ENCODE measurements at regions not wholly inside any gene's neighbourhood (a gene's known extent, or its start where the extent isn't known, plus 50 kb on each side); places are given as distances from the start of the nearest gene placed in this dataset.
"Not testable (repeated sequence)": the region's sequence is repeated elsewhere in the genome, so short reads cannot be mapped to it uniquely, and the experiment has no call there.

DNA sequence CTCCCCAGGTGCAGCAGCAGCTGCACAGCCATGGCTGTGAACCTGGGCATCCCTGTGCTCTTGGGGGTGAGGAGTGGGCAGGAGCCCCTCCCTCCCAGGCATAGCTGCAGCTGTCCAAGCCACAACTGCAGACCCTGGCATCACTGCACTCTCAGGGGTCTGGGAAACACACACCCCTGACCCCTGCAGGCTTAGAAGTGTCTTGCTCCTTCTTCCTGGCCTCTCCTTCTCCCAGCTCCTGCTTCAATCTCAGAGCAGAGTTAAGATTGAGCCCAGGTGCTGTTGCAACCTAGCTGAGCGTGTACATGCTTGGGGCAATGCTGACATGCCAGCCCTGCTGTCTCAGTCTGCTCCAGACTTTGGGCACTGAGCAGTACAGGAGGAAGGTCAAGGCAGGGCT lies 833.6 kb downstream of the FLRT2 start:
- DNase-seq (ENCODE audit: low spot score): no peak

DNA sequence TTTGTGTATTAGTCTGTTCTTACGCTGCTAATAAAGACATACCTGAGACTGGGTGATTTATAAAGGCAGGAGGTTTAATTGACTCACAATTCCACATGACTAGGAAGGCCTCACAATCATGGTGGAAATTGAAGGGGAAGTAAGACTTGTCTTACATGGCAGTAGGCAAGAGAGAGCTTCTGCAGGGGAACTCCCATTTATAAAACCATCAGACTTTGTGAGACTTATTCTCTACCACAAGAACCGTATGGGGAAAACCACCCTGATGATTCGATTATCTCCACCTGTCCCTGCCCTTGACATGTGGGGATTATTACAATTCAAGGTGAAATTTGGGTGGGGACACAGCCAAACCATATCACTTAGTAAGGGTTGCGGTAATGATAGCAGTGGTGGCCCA lies 833.1 kb downstream of the FLRT2 start:
- no peak for DNase-seq (ENCODE audit: low spot score)

DNA sequence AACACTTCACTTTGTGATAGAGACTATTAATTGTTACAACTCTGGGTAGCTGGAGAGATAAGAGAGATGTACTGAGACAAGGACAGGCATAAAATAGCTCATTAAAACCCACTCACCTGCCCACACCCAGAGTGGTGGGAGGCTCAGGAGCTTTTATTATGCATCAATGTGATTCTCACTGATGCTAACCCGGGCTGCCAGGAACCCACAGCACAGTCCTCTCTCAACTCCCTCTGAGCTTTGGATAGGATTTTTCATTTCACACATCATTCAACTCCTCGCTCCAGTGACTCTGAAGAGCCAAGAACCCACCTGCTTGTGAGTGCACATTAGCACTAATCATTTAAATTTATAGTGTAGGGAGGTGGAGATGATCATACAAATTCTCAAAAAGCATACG lies 827.9 kb downstream of the FLRT2 start:
- no peak for DNase-seq (ENCODE audit: low spot score)

DNA sequence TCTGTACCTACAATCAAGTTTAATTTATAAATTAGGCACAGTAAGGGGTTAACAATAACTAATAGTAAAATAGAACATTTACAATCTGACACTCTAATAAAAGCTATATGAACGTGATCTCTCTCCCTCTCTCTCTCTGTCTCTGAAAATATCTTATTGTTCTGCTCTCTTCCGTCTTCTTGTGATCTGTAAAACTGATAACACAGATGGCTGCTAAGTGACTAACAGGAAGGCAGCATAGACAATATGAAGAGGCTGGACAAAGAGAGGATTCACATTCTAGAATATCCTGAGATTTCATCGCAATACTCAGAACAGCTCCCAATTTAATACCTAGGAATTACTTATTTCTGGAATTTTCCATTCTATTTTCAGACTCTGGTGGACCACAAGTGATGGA lies 827.2 kb downstream of the FLRT2 start:
- peak; percentile 38 for DNase-seq (ENCODE audit: low spot score)

DNA sequence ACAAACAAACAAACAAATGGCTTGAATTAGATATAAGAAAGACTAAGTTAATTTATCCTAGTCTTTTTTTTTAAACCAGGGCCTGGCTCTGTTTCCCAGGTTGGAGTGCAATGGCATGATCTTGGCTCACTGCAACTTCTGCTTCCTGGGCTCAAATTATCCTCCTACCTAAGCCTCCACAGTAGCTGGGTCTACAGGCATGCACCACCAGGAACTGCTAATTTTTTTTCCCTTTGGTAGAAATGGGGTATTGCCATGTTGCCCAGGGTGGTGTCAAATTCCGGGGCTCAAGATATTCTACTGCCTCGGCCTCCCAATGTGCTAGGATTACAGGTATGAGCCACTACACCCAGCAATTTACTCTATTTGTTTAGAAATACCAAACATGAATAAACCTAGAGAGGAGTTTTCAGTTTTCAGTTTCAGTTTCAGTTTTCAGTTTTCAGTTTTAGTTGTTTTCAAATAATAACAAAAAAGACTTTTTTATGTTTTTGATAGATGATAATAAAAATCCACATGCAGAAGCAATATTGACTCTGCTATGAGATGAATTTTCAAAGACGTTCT lies 817.0 kb downstream of the FLRT2 start:
- no peak for DNase-seq (ENCODE audit: low spot score)

DNA sequence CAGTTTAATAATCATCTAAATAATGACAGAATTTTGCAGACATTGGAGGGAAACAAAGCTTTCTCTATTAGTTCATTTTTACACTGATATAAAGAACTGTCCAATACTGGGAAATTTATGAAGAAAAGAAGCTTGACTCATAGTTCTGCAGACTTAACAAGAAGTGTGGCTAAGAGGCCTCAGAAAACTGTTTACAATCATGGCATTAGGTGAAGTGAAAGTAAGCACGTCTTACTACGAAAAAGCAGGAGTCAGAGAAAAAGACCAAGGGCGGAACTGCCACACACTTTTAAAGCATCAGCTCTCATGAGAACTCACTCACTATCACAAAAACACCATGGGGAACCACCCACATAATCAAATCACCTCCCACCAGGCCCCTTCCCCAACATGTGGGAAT lies 804.4 kb downstream of the FLRT2 start:
- DNase-seq (ENCODE audit: low spot score): no peak

DNA sequence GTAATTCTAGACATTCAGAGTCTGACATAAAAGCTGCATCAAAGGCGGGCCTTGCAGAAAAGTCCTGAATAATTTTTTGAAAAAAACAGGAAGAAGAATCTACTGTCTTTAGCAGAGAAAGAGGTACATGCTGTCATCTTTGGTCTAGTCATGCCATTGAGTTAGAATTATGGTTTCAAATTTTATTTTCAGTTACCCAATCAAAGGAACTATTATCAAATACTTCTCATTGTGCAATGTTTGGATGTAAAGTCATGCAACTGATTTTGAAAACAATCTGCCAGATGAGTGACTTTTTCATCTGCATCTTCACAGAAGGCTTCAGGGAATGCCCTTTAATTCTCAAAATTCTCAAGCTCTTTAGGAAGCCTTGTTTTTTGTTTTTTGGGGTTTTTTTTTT lies 803.5 kb downstream of the FLRT2 start:
- DNase-seq (ENCODE audit: low spot score): no peak

DNA sequence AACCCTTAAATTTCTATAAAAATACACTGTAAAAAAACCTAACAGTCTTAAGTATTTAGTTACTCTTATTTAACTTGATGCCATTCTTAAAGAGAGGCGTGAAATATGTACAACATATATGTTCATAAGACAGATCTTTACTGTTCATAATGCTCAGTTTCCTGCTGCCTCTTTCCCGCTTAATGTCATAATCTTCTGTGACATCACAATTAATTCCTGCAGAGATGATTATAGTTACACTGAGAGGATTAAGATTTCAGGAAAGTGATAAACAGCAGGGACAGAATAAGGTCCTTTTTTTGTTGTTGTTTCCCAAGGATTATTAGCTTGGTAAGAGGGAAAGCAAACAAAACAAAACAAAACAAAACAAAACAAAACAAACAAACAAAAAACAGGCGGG lies 801.4 kb downstream of the FLRT2 start:
- DNase-seq (ENCODE audit: low spot score): no peak

DNA sequence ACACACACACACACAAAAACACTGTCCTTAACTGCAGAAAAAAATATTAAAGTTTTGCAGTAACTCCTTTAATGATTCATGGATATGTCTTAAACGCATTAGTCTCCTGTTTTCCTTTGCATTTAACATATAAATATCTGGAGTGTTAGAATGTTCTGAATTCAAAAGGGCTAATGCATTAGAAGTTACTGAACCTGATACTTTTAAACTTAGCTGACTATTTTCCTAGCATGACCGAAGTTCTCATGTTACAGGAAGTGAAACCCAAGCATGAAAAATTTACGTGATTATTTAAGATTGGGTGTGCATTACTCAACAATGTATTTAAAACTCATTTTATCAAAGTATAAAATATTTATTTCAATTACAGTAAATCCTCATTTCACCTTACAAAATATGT lies 791.2 kb downstream of the FLRT2 start:
- DNase-seq (ENCODE audit: low spot score): no peak

DNA sequence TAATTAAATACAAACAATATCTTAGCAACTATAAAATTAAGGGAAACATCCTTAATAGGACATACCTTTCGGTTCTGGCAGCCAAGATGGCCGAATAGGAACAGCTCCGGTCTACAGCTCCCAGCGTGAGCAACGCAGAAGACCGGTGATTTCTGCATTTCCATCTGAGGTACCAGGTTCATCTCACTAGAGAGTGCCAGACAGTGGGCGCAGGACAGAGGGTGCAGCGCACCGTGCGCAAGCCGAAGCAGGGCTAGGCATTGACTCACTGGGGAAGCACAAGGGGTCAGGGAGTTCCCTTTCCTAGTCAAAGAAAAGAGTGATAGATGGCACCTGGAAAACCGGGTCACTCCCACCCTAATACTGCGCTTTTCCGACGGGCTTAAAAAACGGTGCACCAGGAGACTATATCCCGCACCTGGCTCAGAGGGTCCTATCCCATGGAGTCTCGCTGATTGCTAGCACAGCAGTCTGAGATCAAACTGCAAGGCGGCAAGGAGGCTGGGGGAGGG lies 782.3 kb downstream of the FLRT2 start:
- not testable (repeated sequence) for DNase-seq (ENCODE audit: low spot score)

DNA sequence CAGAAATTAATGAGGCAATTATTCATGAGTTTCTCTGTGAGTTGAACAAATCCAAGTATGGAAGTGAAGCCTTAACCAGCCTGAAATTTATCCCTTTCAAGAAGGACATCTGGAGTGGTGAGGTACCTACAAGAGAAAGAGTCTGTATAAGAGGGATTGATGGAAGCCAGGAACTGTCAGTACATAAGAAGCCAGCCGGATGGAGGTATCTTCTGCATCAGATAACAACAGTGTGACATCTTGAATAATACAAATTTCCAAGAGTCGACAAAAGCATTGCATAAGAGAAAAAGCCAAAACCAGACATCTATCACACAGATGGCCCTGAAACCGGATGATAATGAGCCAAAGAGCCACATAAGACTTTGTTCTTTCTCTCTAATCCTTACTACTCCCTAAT lies 781.2 kb downstream of the FLRT2 start:
- DNase-seq (ENCODE audit: low spot score): no peak

DNA sequence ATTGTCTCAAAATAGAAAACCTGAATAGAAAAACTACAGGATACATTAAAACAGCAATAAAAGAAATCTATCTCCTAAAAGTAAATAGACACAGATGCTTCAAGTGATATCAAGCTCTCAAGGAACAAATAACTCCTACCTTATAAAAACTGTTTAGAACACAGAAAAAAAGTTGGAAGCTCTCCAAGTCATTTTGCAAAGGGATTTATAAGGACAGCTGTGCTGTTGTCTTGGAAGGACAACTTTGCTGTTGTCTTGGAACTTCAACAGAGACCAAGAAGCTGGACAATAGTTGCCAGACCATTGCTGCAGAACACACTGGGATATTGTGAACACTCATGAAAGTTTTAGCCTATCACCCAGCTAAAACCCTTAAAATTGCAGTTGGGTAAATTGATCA lies 780.7 kb downstream of the FLRT2 start:
- no peak for DNase-seq (ENCODE audit: low spot score)

DNA sequence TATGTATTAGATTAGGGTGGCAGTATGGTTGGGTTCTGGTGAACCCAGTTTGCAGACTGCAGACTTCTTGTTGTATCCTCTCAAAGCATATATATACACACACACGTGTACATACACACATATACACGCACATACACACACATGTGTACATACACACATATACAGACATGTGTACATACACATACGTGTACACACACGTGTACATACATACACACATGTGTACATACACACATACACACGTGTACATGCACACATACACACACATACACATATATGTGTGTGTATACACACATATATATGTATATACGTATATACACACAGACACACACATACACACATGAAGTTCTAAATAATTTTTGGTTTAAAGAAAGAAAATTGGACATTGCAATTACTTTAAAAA lies 780.2 kb downstream of the FLRT2 start:
- no peak for DNase-seq (ENCODE audit: low spot score)

DNA sequence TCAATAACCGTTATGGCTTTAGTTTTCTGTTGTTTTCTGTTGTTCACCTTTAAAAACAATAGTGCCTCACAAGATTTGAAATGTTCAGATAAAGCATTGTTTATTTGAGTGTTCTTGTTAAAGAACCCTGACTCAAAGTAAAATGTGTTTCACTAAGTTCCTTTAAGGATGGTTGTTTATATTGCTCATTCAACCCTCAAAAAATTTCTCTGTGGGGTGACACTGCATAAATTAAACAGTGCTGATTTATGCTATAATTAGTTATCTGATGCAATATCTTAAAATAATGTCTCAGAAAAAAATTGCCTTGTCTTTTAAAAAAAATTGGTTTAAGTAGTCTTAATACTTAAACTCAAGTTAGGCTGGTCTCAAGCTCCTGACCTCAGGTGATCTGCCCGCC lies 775.1 kb downstream of the FLRT2 start:
- DNase-seq (ENCODE audit: low spot score): no peak

DNA sequence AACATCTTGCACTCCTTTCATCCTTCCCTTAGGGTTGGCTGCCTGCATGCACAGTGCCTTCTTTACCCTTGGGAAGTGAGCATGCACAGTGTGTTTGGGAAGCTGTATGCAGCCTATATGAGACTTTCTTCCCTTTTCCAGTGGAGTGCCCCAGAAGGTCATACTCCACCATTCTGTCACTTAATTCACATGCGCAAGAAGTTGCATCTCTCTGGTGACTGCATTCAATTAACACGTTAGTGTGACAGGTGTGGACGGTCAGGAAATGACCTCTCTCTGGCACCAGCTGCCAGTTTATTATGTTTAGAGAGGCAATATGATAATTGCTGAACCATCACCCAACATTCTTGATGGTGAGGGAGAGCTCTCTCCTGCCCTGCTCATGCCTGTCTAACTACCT lies 770.0 kb downstream of the FLRT2 start:
- no peak for DNase-seq (ENCODE audit: low spot score)

DNA sequence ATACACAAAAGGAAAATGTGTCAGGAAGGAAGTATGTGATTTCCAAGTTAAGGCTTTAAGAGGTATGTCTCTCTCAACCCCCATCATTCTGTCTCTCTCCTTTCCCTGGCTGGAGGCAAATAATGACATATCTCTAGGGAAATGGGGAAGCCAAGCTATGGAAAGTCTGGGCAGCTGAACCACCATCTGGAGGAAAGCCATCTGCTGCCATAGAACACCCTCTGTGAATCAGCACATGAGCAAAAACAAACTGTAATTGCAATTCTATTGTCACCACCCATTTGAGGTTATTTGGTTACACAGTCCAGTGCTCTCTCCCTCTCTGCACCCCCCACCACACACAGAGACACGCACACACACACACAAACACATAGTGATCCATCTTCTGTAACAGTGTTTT lies 766.2 kb downstream of the FLRT2 start:
- no peak for DNase-seq (ENCODE audit: low spot score)

DNA sequence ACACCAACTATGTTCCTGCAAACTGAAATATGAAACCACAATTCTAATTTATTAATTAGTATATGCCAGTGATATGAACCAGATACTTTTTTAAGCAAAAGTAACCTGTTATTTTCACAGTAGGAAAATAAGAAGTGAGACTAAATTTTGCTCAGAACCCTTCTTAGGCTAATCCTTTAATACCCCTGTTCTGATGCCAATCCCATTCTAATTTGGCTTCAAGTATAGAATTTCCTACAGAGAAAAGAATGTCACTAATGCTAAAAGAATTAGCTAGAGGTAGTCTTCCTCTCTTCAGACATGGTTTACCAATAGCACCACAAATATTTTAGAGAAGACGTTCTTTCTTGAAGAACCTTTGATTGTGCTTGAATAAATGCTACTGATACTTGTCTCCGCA lies 758.4 kb downstream of the FLRT2 start:
- no peak for DNase-seq (ENCODE audit: low spot score)

DNA sequence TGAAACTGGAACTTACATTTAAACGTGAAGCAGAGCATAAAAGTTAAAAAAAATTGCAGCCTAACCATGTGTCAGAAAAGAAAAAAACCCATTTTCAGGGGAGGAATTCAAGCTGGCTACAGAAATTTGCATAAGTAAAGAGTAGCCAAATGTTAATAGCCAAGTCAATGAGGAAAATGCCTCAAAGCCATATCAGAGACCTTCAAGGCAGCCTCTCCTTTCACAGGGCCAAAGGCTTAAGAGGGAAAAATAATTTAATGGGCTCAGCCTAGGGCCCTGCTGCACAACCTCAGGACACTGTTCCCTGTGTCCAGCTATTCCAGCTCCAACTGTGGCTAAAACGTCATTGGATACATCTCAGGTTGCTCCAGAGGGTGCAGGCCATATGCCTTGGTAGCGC lies 749.5 kb downstream of the FLRT2 start:
- no peak for DNase-seq (ENCODE audit: low spot score)

DNA sequence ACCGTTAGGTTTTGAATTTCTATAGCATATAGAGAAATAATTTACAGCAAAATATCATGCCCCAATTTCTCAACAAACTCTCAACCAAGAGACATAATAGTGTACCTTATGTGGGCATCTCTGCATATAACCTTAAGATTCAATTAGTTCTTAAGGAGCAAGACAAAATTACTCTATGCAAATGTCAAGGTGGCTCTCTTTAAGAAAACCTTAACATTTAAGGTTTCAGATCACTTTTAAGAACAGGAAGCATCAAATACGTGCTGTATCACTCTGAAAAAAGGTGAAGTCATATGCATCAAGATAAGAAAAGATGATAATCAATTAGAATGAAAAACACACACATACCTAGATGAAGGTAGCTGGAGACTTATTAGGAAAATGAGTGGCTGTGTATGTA lies 728.0 kb downstream of the FLRT2 start:
- DNase-seq (ENCODE audit: low spot score): no peak

DNA sequence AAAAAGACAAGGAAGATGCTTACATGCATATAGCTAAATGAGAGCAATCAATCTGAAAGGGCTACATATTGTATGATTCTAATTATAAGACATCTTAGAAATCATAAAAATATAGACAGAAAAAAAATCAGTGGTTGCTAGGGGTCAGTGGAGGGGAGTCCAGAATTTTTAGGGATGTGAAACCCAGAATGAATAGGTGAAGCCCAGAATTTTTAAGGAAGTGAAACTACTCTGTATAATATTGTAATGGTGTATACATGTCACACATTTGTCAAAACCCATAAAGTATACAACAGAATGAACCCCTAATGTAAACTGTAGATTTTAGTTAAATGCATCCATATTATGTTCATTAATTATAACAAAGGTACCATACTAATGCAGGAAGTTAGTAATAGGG lies 713.2 kb downstream of the FLRT2 start:
- DNase-seq (ENCODE audit: low spot score): no peak

DNA sequence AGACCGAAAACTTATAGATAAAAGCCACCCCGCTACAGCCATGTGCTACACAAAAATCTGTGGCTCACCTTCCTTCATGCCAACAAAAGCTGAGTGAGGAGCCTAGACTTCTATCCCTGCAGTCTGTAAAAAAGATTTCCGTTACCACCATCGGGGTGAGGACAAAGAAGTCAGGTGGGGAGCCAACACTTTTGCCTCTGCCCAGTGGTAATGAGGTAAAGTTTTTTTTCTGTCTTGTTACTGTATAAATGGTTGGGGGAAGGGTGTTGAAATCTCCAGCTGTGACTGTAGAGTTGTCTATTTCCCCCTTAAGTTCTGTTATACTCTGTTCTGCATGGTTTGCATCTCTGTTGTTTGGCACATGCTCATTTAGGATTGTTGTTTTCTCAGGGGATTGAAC lies 707.8 kb downstream of the FLRT2 start:
- DNase-seq (ENCODE audit: low spot score): no peak

DNA sequence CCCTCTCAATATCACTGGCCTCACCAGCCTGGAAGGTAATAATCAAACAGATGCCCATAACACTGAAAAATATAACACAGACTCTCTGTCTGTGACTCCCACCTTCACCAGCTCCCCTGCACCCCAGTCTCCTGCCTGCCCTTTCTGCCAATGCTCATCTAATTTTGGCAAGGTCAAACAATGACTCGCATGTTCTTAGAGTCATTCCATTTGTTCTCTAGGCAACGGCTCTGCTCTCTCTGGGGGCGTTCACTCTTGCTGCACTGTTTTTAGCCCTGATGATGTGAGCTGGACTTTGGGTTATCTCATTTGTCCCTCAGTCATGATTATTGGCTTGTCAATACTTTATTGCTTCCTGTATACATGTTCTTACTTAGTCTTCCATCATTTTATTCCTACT lies 691.8 kb downstream of the FLRT2 start:
- DNase-seq (ENCODE audit: low spot score): no peak

DNA sequence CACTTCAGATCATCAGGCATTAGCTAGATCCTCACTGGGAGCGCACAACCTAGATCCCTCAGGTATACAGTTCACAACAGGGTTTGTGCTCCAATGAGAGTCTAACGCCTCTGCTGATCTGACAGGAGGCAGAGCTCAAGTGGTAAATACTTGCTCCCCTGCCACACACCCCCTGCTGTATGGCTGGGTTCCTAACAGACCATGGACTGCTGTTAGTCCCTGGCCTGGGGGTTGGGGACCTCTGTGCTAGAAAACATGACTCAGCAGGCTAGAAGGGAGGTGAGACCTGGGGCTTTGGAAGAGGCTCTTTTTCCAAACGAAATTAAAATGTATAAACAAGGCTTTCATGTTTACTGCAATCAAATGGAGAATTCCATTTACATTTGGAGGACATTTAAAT lies 691.1 kb downstream of the FLRT2 start:
- no peak for DNase-seq (ENCODE audit: low spot score)

DNA sequence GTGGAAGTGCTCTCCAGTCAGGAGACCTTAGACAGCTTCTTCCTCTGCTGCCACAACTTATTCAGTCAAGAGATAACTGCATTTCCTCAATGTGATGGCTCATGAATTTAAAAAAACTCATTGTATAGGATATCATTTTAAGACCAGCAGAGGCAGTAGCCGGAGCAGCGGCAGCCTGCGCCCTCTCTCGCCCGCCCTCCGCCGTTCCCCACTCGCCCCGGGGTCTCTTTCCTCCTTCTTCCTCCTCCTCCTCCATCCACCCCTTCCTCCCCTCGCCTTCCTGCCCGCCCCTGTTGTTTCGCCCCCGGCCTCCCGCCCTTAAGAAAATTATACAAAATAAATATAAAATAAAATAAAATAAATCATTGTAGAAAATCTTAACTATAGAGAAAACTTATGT lies 687.6 kb downstream of the FLRT2 start:
- no peak for DNase-seq (ENCODE audit: low spot score)

DNA sequence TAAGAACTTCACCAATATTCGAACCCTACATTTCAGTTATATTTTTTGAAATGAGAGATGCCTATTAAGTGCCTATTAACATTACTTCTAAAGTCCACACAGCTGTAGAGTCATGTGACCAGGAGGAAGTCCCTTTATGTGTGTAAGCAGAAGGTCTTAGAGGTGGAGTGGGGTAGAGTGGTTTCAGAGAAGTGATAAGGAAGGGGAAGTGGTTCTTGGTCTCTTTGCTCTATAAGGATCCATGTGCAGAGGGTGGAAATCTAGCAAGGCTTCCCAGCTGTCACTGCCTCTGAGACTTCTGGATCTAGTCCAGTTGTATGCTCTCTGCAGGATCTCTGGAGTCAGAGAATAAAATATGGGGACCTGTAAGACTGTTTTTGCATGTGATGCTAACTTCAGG lies 673.9 kb downstream of the FLRT2 start:
- DNase-seq (ENCODE audit: low spot score): no peak
